Stimulated activated CD4-positive, alpha-beta T cell treated with anti-CD3 and anti-CD28 coated beads, Interleukin-15, amount 100 ng/mL, for 1 hour (primary cell): ENCODE measurements at regions not wholly inside any gene's neighbourhood (a gene's known extent, or its start where the extent isn't known, plus 50 kb on each side); places are given as distances from the start of the nearest gene placed in this dataset.

Source experiments
- DNase-seq, 2 donors: peaks; one replicate each; pipeline ENCODE4 v3.0.0-alpha.2; 2020; ENCODE audit warnings: low read depth in 1 of 2, low spot score in 1 of 2

- no peak for DNase-seq
Measured at GRCh38 chr5:167576126-167576525, 715.3 kb upstream of the WWC1 start.

- DNase-seq = no peak
Measured at GRCh38 chr5:167576897-167577296, 714.5 kb upstream of the WWC1 start.

- no peak for DNase-seq
Measured at GRCh38 chr5:167577616-167578015, 713.8 kb upstream of the WWC1 start.

GRCh38 chr5:167578977-167579692, 712.3 kb upstream of the WWC1 start:
- no peak for DNase-seq

GRCh38 chr5:167579693-167580055, 711.8 kb upstream of the WWC1 start:
- DNase-seq = no peak

GRCh38 chr5:167580608-167581007, 710.8 kb upstream of the WWC1 start:
- DNase-seq = no peak

- no peak for DNase-seq
Measured at GRCh38 chr5:167582283-167582682, 709.2 kb upstream of the WWC1 start.

- DNase-seq = no peak
Measured at GRCh38 chr5:167582886-167583285, 708.6 kb upstream of the WWC1 start.

- no peak for DNase-seq
Measured at GRCh38 chr5:167585184-167585583, 706.3 kb upstream of the WWC1 start.

GRCh38 chr5:167587772-167588437, 703.5 kb upstream of the WWC1 start:
- no peak for DNase-seq

GRCh38 chr5:167592114-167592513, 699.3 kb upstream of the WWC1 start:
- no peak for DNase-seq

- no peak for DNase-seq
Measured at GRCh38 chr5:167593329-167594060, 698.0 kb upstream of the WWC1 start.

GRCh38 chr5:167594061-167594435, 697.4 kb upstream of the WWC1 start:
- no peak for DNase-seq

GRCh38 chr5:167594750-167595149, 696.7 kb upstream of the WWC1 start:
- DNase-seq = no peak

- no peak for DNase-seq
Measured at GRCh38 chr5:167595196-167595595, 696.2 kb upstream of the WWC1 start.

GRCh38 chr5:167598166-167598565, 693.3 kb upstream of the WWC1 start:
- DNase-seq = no peak

- DNase-seq = no peak
Measured at GRCh38 chr5:167602067-167602466, 689.4 kb upstream of the WWC1 start.

GRCh38 chr5:167603135-167603534, 688.3 kb upstream of the WWC1 start:
- DNase-seq = no peak

- no peak for DNase-seq
Measured at GRCh38 chr5:167608390-167609272, 682.8 kb upstream of the WWC1 start.

- DNase-seq = no peak
Measured at GRCh38 chr5:167614294-167615021, 677.0 kb upstream of the WWC1 start.
